SU-DHL-6 (cell line): ENCODE measurements at regions not wholly inside any gene's neighbourhood (a gene's known extent, or its start where the extent isn't known, plus 50 kb on each side); places are given as distances from the start of the nearest gene placed in this dataset.

ENCODE experiments used
- H2AFZ ChIP-seq: fragments of 200-600 bp; sonication (generic); 2 replicates; pipeline ENCODE4 v1.6.1; 2014; ENCODE audit warnings: low read depth, mild to moderate bottlenecking, moderate library complexity, mixed read lengths, antibody characterized with exemption, low read length; ENCODE audit not compliant: severe bottlenecking
- H3F3A ChIP-seq: fragments of 200-600 bp; shearing (Covaris generic); 2 replicates; pipeline ENCODE4 v1.6.0; 2016; ENCODE audit warnings: antibody characterized with exemption, mild to moderate bottlenecking; ENCODE audit not compliant: insufficient read depth
- H3K27ac ChIP-seq: fragments of 200-600 bp; sonication (generic); 2 replicates; pipeline ENCODE4 v1.5.1; 2016; ENCODE audit warnings: low read depth, mild to moderate bottlenecking, low read length, moderate library complexity, mixed read lengths
- H3K27me3 ChIP-seq: fragments of 200-600 bp; sonication (generic), shearing (Covaris generic); 2 replicates; pipeline ENCODE4 v1.6.0; 2014; ENCODE audit warnings: mild to moderate bottlenecking, low read length
- H3K36me3 ChIP-seq: fragments of 200-600 bp; sonication (generic); 2 replicates; pipeline ENCODE4 v1.6.1; 2014; ENCODE audit warnings: mild to moderate bottlenecking, low read length, mixed read lengths
- H3K4me2 ChIP-seq: fragments of 300-600, 200-600 bp; shearing (Covaris generic), sonication (generic); 2 replicates; pipeline ENCODE4 v1.6.0; 2014; ENCODE audit warnings: low read length, low read depth, mild to moderate bottlenecking; ENCODE audit not compliant: poor library complexity, severe bottlenecking
- H3K4me3 ChIP-seq: fragments of 200-600 bp; sonication (generic); 2 replicates; pipeline ENCODE4 v1.5.1; 2014; ENCODE audit warnings: antibody characterized with exemption, low read length, mild to moderate bottlenecking, mixed read lengths; ENCODE audit not compliant: insufficient read depth, poor library complexity, severe bottlenecking
- H3K79me2 ChIP-seq: fragments of 200-600 bp; sonication (generic); 2 replicates; pipeline ENCODE4 v1.6.1; 2014; ENCODE audit warnings: mild to moderate bottlenecking, low read length, moderate library complexity; ENCODE audit not compliant: insufficient read depth
- H3K9ac ChIP-seq: fragments of 200-600 bp; sonication (generic); 2 replicates; pipeline ENCODE4 v1.7.0; 2014; ENCODE audit warnings: mild to moderate bottlenecking, low read length
- H3K9me2 ChIP-seq: fragments of 200-600 bp; sonication (generic); replicated peaks from 2 replicates; pipeline ENCODE4 v1.6.1; 2014; ENCODE audit warnings: low read length; ENCODE audit not compliant: insufficient read depth
- H3K9me3 ChIP-seq: fragments of 200-600 bp; sonication (generic); 2 replicates; pipeline ENCODE4 v1.6.1; 2014; ENCODE audit warnings: low read length, mixed read lengths; ENCODE audit not compliant: insufficient read depth
- H4K20me1 ChIP-seq: fragments of 200-600 bp; sonication (generic); 2 replicates; pipeline ENCODE4 v1.6.1; 2014; ENCODE audit warnings: low read depth, mild to moderate bottlenecking, antibody characterized with exemption, low read length, moderate library complexity, mixed read lengths
- EZH2phosphoT487 ChIP-seq: fragments of 200-600 bp; sonication (generic), shearing (Covaris generic); conservative IDR thresholded peaks from 2 replicates; pipeline ENCODE4 v1.6.1; 2018; ENCODE audit warnings: mild to moderate bottlenecking, antibody characterized with exemption, low read length, moderate library complexity, mixed read lengths
- TF ChIP-seq, protein P1 (sequence below): fragments of 200-600 bp; sonication (generic); IDR thresholded peaks from one replicate; pipeline ENCODE4 v1.5.1; 2017; ENCODE audit warnings: antibody characterized with exemption, mild to moderate bottlenecking, low read length, moderate library complexity; ENCODE audit not compliant: insufficient read depth, poor library complexity, severe bottlenecking

DNA sequence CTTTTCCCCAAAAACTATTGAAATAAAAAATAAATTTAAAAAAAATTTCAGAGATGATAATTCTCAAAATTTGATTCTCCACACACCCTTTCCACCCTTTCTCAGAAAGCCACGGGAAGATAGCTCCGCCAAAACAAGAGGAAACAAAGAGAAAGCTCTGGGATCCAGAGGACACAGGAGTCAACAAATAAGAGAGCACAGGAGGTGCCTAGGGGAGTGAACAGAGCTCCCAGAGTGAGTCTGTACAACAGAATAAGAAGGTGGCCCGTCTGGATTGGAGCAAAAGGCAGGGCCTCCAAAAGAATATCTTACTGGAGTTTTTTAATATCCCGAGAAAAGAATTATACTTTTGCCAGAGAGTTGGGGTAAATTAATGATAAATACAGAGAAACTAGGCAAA lies 96.3 kb upstream of the DRD2 start:
- H3F3A ChIP-seq, result no peaks in the 10 kb centered on the region
- H3K9ac ChIP-seq, result no peak overlapping the region
- H3K36me3 ChIP-seq, result no peaks in the 10 kb centered on the region
- no peaks in the 10 kb centered on the region for H3K9me3 ChIP-seq
- no peaks in the 10 kb centered on the region for H3K9me2 ChIP-seq
- H3K27me3 ChIP-seq, result no peaks in the 10 kb centered on the region
- TF ChIP-seq, protein P1, sequence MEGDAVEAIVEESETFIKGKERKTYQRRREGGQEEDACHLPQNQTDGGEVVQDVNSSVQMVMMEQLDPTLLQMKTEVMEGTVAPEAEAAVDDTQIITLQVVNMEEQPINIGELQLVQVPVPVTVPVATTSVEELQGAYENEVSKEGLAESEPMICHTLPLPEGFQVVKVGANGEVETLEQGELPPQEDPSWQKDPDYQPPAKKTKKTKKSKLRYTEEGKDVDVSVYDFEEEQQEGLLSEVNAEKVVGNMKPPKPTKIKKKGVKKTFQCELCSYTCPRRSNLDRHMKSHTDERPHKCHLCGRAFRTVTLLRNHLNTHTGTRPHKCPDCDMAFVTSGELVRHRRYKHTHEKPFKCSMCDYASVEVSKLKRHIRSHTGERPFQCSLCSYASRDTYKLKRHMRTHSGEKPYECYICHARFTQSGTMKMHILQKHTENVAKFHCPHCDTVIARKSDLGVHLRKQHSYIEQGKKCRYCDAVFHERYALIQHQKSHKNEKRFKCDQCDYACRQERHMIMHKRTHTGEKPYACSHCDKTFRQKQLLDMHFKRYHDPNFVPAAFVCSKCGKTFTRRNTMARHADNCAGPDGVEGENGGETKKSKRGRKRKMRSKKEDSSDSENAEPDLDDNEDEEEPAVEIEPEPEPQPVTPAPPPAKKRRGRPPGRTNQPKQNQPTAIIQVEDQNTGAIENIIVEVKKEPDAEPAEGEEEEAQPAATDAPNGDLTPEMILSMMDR, result no peak
- TF ChIP-seq EZH2phosphoT487, result no peak
- no peaks in the 10 kb centered on the region for H3K79me2 ChIP-seq
- no peaks in the 10 kb centered on the region for H4K20me1 ChIP-seq
- H3K27ac ChIP-seq, result no peak overlapping the region
- H3K4me3 ChIP-seq, result no peak overlapping the region
- H2AFZ ChIP-seq, result no peak overlapping the region
- H3K4me2 ChIP-seq, result no peak overlapping the region

DNA sequence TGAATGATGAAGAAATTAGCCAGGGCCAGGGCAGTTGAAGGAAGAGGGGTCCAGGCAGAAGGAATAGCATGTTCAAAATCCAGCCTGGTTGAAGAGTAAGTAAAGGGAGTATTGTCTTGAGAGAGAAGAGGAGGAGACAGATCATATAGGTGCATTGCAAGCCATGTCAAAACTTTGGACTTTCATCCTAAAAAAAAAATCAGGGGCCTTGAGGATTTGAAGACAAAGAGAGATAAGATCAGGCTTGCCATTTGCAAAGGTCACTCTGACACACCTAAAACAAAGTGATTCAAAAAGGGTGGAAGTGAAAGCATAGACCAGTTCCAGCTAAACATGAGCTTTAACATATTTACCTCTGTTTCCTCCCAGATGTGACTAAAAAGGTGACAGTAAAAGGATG lies 95.7 kb upstream of the DRD2 start:
- H2AFZ ChIP-seq, result no peak overlapping the region
- no peak overlapping the region for H3K4me3 ChIP-seq
- no peak overlapping the region for H3K9ac ChIP-seq
- no peaks in the 10 kb centered on the region for H3F3A ChIP-seq
- H3K36me3 ChIP-seq, result no peaks in the 10 kb centered on the region
- no peaks in the 10 kb centered on the region for H3K9me2 ChIP-seq
- no peak overlapping the region for H3K27ac ChIP-seq
- TF ChIP-seq EZH2phosphoT487, result no peak
- TF ChIP-seq, protein P1, result no peak
- H3K9me3 ChIP-seq, result no peaks in the 10 kb centered on the region
- H3K27me3 ChIP-seq, result no peaks in the 10 kb centered on the region
- no peak overlapping the region for H3K4me2 ChIP-seq
- H4K20me1 ChIP-seq, result no peaks in the 10 kb centered on the region
- H3K79me2 ChIP-seq, result no peaks in the 10 kb centered on the region

DNA sequence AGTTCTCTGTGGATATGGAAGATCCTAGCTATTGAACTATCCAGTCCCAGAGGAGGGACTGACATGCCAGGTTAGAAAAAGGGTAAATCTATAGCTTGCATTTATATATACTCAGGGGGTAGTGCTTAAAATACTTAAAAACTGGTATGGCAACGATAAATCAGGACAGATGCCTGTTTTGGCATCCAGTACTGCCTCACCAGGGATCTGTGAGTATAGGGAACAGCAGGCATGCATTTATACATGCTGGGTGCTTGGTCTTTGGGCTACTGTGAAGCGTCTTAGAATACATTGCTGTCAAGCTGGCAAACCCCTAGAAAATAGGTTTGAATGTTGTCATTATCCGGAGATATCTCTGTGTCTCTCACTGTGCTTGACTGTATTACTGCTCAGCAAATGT lies 94.2 kb upstream of the DRD2 start:
- Histone ChIP-seq H2AFZ (no peak overlapping the region), H4K20me1 (no peaks in the 10 kb centered on the region), H3K4me2 (no peak overlapping the region), H3K9me3 (no peaks in the 10 kb centered on the region), H3K27me3 (no peaks in the 10 kb centered on the region), H3K4me3 (no peak overlapping the region), H3K9me2 (no peaks in the 10 kb centered on the region), H3K27ac (no peak overlapping the region), H3K36me3 (no peaks in the 10 kb centered on the region), H3K9ac (no peak overlapping the region), H3F3A (no peaks in the 10 kb centered on the region), H3K79me2 (no peaks in the 10 kb centered on the region)
- no peak for TF ChIP-seq EZH2phosphoT487
- TF ChIP-seq, protein P1, result no peak

DNA sequence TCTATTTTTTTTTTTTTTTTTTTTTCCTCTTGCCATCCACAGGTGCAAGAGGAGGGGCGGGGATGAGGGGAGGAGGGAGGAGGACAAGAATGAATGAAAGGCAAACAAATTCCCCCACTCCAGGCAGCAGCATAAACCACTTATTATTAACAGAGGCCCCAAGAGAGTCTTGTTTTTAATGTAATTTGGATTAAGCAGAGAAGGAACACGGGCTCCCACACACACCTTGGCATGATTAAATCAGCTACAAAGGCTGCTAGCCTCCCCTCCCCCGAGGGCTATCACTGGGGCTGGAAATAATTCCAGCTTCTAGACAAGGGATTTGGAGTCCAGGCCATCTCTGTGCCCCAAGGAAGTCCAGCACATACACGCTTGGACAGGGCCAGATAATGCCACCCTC lies 93.4 kb upstream of the DRD2 start:
- Histone ChIP-seq H3K36me3 (no peaks in the 10 kb centered on the region), H3K4me2 (no peak overlapping the region), H3K4me3 (no peak overlapping the region), H3K9me2 (no peaks in the 10 kb centered on the region), H3K9me3 (no peaks in the 10 kb centered on the region), H2AFZ (no peak overlapping the region), H4K20me1 (no peaks in the 10 kb centered on the region), H3K27ac (no peak overlapping the region), H3F3A (no peaks in the 10 kb centered on the region), H3K27me3 (no peaks in the 10 kb centered on the region), H3K9ac (no peak overlapping the region), H3K79me2 (no peaks in the 10 kb centered on the region)
- no peak for TF ChIP-seq EZH2phosphoT487
- TF ChIP-seq, protein P1, result no peak
